Tibial nerve (tissue), 4 donors: ENCODE measurements at regions not wholly inside any gene's neighbourhood (a gene's known extent, or its start where the extent isn't known, plus 50 kb on each side); places are given as distances from the start of the nearest gene placed in this dataset.

Experiments used
- DNase-seq, 2 donors: peaks; one replicate each; pipeline ENCODE4 v3.0.0-alpha.2; 2019; ENCODE audit warnings: low spot score in 2 of 2
- H3K27ac ChIP-seq, 4 donors: fragments of 200-600 bp; sonication (generic) in 3 of 4; one replicate each; pipeline ENCODE4 v1.5.1; 2017 to 2019; ENCODE audit warnings: mild to moderate bottlenecking in 1 of 4
- H3K27me3 ChIP-seq, 2 donors: fragments of 200-600 bp; sonication (generic) in 1 of 2; one replicate each; pipeline versions ENCODE4 v1.5.1 to v1.6.0; 2017 to 2019
- H3K36me3 ChIP-seq, 3 donors: fragments of 200-600 bp; sonication (generic); one replicate each; pipeline ENCODE4 v1.5.1; 2018 to 2019
- H3K4me1 ChIP-seq, 4 donors: fragments of 200-600 bp; sonication (generic) in 3 of 4; one replicate each; pipeline ENCODE4 v1.5.1; 2017 to 2019
- H3K4me3 ChIP-seq, 4 donors: fragments of 200-600 bp; sonication (generic) in 3 of 4; one replicate each; pipeline ENCODE4 v1.5.1; 2017 to 2019; ENCODE audit warnings: mild to moderate bottlenecking in 1 of 4, moderate library complexity in 1 of 4
- H3K9me3 ChIP-seq, 4 donors: fragments of 200-600 bp; sonication (generic) in 3 of 4; one replicate each; pipeline ENCODE4 v1.5.1; 2017 to 2019
- EP300 ChIP-seq, 2 donors: sonication (generic); formaldehyde crosslinking; IDR thresholded peaks; one replicate each; pipeline ENCODE4 v1.6.1; 2017; ENCODE audit warnings: antibody characterized with exemption in 2 of 2, mild to moderate bottlenecking in 1 of 2
- POLR2A ChIP-seq, 2 donors: fragments of 450-650 bp; IDR thresholded peaks; one replicate each; pipeline ENCODE4 v1.6.1; 2017; ENCODE audit warnings: antibody characterized with exemption in 2 of 2, mild to moderate bottlenecking in 2 of 2, moderate library complexity in 2 of 2
- WGBS, 2 donors: methylation state at CpG; one replicate each; pipeline ENCODE4 v1.1.5; 2018; 5-methylcytosine and 5-hydroxymethylcytosine counted together
- TF ChIP-seq, protein P1 (sequence below), 5 experiments: fragments of 200-600 bp in 3 of 5; fragments of 450-650 bp in 2 of 5; sonication (generic) in 3 of 5; IDR thresholded peaks; one replicate each; pipeline ENCODE4 v1.5.1; 2016 to 2019; ENCODE audit warnings: antibody characterized with exemption in 5 of 5, mild to moderate bottlenecking in 3 of 5, moderate library complexity in 2 of 5

DNA sequence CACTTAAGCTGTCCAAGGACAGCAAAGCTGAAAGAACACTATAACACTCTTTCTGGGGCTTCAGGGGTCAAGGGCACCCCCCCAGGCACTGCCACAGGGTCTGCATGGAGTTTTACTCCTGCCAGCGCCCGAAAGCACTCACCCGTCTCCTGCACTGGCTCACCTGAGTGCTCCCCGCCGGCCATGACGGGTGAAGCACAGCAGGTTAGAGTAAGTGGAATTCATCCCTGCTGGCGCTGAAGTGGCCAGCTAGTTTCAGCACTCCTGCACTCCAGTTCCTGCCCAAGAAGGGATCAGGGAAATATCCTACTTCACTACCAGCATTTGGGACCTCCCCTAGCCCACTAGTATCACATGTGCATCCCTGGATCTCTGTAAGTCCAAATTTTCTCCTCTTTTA is 516.0 kb downstream of the ZNF608 start:
- no peak for DNase-seq
- Histone ChIP-seq H3K36me3 (no peaks in the 10 kb centered on the region), H3K4me1 (peaks cover 0 to 3% (median 0%) of the 10 kb centered on the region in 4 donors), H3K27me3 (no peaks in the 10 kb centered on the region), H3K27ac (no peak overlapping the region), H3K4me3 (no peak overlapping the region), H3K9me3 (no peaks in the 10 kb centered on the region)
- TF ChIP-seq EP300 (IDR thresholded peaks at IDR 0.05) (no peak), POLR2A (IDR thresholded peaks at IDR 0.05) (no peak)
- TF ChIP-seq, protein P1, sequence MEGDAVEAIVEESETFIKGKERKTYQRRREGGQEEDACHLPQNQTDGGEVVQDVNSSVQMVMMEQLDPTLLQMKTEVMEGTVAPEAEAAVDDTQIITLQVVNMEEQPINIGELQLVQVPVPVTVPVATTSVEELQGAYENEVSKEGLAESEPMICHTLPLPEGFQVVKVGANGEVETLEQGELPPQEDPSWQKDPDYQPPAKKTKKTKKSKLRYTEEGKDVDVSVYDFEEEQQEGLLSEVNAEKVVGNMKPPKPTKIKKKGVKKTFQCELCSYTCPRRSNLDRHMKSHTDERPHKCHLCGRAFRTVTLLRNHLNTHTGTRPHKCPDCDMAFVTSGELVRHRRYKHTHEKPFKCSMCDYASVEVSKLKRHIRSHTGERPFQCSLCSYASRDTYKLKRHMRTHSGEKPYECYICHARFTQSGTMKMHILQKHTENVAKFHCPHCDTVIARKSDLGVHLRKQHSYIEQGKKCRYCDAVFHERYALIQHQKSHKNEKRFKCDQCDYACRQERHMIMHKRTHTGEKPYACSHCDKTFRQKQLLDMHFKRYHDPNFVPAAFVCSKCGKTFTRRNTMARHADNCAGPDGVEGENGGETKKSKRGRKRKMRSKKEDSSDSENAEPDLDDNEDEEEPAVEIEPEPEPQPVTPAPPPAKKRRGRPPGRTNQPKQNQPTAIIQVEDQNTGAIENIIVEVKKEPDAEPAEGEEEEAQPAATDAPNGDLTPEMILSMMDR (IDR thresholded peaks at IDR 0.05): no peak
- 80 to 97% methylated on average over 7 of the region's 7 CpGs for WGBS, 2 donors

DNA sequence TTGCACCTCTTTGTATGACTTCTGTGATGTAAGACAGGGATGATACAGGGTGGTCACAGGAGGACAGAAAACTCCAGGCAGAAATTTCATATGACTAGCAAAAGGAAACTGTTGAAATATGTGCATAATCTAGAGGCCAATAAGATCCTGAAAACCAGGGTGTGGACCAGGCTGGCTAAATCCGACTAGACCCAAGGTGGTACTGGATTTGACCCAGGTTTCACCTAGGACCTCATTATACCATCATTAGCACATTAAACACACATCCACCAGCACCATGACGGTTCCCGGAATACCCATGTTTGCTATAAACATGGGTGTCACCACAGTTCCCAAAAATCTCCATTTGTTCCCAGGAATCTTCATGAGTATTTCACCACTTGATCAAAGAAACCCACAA is 517.1 kb downstream of the ZNF608 start:
- DNase-seq: no peak
- no peaks in the 10 kb centered on the region for H3K9me3 ChIP-seq
- H3K4me1 ChIP-seq: peaks cover 0 to 2% (median 0%) of the 10 kb centered on the region in 4 donors
- 94 to 96% methylated on average over 3 of the region's 3 CpGs for WGBS, 2 donors
- no peaks in the 10 kb centered on the region for H3K36me3 ChIP-seq
- no peak overlapping the region for H3K27ac ChIP-seq
- H3K4me3 ChIP-seq: no peak overlapping the region
- H3K27me3 ChIP-seq: no peaks in the 10 kb centered on the region
- TF ChIP-seq POLR2A (IDR thresholded peaks at IDR 0.05) (no peak), EP300 (IDR thresholded peaks at IDR 0.05) (no peak)
- TF ChIP-seq, protein P1 (IDR thresholded peaks at IDR 0.05): no peak

DNA sequence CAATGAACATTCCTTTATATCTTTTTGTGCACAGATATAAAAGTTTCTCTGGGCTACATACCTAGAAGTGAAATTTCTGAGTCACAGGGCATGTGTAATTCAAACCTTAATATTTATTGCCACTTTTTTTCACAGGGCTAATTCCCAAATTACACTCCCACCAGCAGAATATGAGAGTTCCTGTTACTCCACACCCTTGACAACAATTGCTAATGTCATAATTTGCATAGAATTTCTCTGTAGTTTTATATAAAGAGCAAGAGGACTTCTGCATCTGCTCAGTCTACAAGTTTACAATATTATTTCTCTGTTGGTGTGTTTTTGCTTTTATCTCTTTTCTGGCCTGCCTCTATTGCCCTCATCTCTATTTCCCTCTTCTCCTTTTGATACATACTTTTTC is 518.5 kb downstream of the ZNF608 start:
- TF ChIP-seq POLR2A (IDR thresholded peaks at IDR 0.05): no peak
- no peak for TF ChIP-seq EP300 (IDR thresholded peaks at IDR 0.05)
- TF ChIP-seq, protein P1 (IDR thresholded peaks at IDR 0.05): no peak
- Histone ChIP-seq H3K27me3 (no peaks in the 10 kb centered on the region), H3K4me3 (no peak overlapping the region), H3K4me1 (no peaks in the 10 kb centered on the region), H3K36me3 (no peaks in the 10 kb centered on the region), H3K27ac (no peak overlapping the region), H3K9me3 (no peaks in the 10 kb centered on the region)
- no peak for DNase-seq

DNA sequence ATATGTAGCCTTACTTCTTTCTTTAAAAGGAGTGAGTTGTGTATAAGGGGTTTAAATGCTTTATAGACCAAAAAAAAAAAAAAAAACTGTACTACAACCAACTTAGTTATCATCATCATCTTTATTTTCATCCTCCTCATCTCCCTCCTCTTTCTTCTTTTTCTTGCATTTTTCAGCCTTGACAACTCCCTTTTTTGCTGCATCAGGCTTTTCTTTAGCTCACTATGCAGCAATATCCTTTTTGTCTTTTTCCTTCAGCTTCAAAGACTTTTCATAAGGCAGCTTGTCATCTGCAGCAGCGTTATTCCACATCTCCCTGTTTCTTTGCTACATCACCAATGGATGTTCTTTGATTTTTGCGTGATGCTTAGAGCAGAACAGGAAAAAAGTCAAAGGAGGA is 526.0 kb downstream of the ZNF608 start:
- no peaks in the 10 kb centered on the region for H3K4me1 ChIP-seq
- H3K27me3 ChIP-seq: no peaks in the 10 kb centered on the region
- no peak overlapping the region for H3K27ac ChIP-seq
- WGBS, 2 donors: 61 to 64% methylated on average over 2 of the region's 2 CpGs
- DNase-seq: no peak
- H3K36me3 ChIP-seq: no peaks in the 10 kb centered on the region
- no peak overlapping the region for H3K4me3 ChIP-seq
- no peak for TF ChIP-seq EP300 (IDR thresholded peaks at IDR 0.05)
- TF ChIP-seq, protein P1 (IDR thresholded peaks at IDR 0.05): no peak
- no peaks in the 10 kb centered on the region for H3K9me3 ChIP-seq

DNA sequence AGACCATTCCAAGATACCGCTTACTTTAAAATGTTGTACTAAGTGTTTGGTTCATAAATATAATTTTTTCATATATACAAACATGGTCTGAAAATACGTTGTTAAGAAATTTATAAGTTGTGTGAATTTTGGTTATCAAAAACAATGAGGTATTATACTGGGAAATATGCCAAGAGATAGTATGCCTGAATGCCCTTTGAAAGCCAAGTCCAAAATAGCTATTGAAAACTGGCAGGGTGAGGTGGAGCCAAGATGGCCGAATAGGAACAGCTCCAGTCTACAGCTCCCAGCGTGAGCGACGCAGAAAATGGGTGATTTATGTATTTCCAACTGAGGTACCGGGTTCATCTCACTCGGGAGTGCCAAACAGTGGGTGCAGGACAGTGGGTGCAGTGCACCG is 533.5 kb downstream of the ZNF608 start:
- WGBS, 2 donors: 82 to 93% methylated on average over 9 of the region's 9 CpGs
- no peak for DNase-seq
- Histone ChIP-seq H3K4me1 (no peaks in the 10 kb centered on the region), H3K27ac (no peak overlapping the region), H3K9me3 (no peaks in the 10 kb centered on the region), H3K4me3 (no peak overlapping the region), H3K27me3 (no peaks in the 10 kb centered on the region), H3K36me3 (no peaks in the 10 kb centered on the region)
- TF ChIP-seq POLR2A (IDR thresholded peaks at IDR 0.05): no peak
- TF ChIP-seq EP300 (IDR thresholded peaks at IDR 0.05): no peak
- TF ChIP-seq, protein P1 (IDR thresholded peaks at IDR 0.05): no peak
